ENCODE measurements at regions not wholly inside any gene's neighbourhood (a gene's known extent, or its start where the extent isn't known, plus 50 kb on each side); places are given as distances from the start of the nearest gene placed in this dataset.
"Not testable (repeated sequence)": the region's sequence is repeated elsewhere in the genome, so short reads cannot be mapped to it uniquely, and the experiment has no call there.

DNA sequence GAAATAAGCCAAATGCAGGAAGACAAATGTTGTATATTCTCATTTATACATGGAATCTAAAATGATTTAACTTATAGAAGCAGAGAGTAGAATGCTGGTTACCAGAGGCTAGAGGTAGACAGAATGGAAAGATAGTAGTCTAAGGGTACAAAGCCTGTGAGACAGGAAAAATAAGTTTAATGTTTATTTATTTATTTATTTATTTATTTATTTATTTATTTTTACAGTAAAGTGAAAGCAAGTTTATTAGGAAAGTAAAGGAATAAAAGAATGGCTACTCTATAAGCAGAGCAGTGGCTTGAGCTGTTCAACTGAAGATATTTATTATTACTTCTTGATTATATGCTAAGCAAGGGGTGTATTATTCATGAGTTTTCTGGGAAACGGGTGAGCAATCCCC, 203.2 kb downstream of the LAS1L start:
- in situ Hi-C loops (cut with HindIII; ENCODE audit: low sequenced_read_pairs) = no loop called here
- DNase-seq (ENCODE audit: low spot score) = no peak

GRCh38 chrX:65300104-65300809, 234.3 kb downstream of the LAS1L start:
- in situ Hi-C loops (cut with HindIII; ENCODE audit: low sequenced_read_pairs) = no loop called here
- DNase-seq (ENCODE audit: low spot score) = no peak

DNA sequence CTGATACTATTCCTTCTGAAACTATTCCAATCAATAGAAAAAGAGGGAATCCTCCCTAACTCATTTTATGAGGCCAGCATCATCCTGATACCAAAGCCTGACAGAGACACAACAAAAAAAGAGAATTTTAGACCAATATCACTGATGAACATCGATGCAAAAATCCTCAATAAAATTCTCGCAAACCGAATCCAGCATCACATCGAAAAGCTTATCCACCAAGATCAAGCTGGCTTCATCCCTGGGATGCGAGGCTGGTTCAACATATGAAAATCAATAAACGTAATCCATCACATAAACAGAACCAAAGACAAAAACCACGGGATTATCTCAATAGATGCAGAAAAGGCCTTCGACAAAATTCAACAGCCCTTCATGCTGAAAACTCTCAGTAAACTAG, 251.7 kb downstream of the LAS1L start:
- DNase-seq (ENCODE audit: low spot score); in situ Hi-C loops (cut with HindIII; ENCODE audit: low sequenced_read_pairs): not testable (repeated sequence)

DNA sequence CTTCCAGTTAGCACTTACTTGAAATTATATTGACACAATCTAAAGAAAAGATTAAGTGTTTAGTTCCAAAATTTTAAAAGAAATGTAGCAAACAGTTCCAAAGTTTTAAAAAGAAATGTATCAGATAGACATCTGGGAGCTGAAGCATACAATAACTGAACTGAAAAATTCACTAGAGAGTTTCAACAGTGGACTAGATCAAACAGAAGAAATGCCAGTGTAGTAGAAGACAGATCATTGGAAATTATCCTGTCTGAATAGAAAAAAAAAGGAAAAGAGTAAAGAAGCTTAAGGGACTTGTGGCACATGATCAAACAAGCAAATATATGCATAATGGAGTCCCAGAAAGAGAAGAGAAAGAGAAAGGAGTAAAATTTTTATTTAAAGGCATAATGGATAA, 261.4 kb downstream of the LAS1L start:
- in situ Hi-C loops (cut with HindIII; ENCODE audit: low sequenced_read_pairs) = no loop called here
- DNase-seq (ENCODE audit: low spot score) = no peak

DNA sequence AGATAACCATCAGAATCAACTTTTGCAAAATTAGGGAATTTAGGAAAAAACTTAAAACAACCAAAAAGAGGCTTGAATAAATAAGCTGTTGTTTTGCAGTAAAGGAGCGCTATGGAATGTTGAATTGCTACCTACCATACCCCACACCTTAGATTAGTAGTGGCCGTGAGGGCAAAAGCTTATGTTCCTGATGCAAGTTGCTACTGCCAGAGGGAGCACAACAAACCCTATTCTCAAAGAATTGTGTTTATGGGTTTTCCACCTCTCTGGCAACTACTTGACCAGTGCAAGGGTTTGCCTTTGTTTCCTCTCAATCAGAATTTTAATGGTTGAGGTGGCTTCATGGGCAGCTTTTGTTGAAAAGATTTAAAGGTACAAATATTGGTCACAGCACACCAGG, 268.1 kb downstream of the LAS1L start:
- in situ Hi-C loops (cut with HindIII; ENCODE audit: low sequenced_read_pairs) = no loop called here
- DNase-seq (ENCODE audit: low spot score) = no peak

- DNase-seq (ENCODE audit: low spot score) = no peak
- in situ Hi-C loops (cut with HindIII; ENCODE audit: low sequenced_read_pairs) = no loop called here
These were observed 277.6 kb upstream of the ZC4H2 start for GRCh38 chrX:65253817-65254216.

DNA sequence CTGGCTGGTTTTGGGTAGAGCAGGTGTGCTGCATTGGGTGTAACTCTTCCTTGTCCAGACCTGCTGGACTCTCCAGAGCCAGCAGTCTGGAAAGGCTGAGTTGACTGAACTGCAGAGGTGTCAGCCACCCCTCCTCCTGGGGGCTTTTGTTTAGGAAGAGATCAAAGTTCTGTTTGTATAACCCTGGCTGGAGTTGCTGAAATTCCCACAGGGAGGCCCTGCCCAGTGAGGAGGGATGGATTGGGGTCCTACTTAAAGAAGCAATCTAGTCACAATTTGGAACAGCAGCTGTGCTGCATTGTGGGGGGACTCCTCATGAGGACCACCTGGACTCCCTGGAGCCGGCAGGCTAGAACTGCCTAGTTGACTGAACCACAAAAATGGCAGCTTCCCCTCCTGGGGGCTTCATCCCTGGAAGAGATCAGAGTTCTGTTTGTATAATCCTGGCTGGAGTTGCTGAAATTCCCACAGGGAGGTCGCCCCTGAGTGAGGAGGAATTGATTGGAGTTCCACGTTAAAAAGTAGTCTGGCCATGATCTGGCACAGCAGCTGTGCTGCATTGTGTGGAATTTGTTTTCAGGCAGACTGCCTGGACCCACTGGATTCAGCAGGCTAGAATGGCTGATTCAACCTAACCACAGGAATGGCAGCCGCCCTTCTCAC, 264.9 kb upstream of the ZC4H2 start:
- in situ Hi-C loops (cut with HindIII; ENCODE audit: low sequenced_read_pairs) = no loop called here
- no peak for DNase-seq (ENCODE audit: low spot score)

DNA sequence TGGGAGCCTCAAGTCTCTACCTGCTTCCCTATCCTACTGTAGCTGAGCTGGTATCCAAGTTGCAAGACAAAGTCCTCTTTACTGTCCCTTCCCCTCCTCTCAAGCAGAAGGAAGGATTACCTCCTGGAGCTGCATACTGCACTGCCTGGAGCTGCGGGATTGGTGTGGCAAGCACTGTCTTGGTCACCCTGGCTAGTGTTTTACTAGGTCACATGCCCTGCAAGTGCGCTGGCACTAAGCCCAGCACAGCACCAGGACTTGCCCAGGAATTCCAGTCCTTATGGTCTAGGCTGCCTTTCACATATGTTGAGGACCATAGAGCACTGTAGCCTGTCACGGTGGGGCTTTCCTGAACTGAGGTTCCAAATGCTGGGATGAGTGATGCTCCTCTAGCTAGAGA, 227.3 kb upstream of the ZC4H2 start:
- DNase-seq (ENCODE audit: low spot score) = peak; percentile 1
- in situ Hi-C loops (cut with HindIII; ENCODE audit: low sequenced_read_pairs) = no loop called here

DNA sequence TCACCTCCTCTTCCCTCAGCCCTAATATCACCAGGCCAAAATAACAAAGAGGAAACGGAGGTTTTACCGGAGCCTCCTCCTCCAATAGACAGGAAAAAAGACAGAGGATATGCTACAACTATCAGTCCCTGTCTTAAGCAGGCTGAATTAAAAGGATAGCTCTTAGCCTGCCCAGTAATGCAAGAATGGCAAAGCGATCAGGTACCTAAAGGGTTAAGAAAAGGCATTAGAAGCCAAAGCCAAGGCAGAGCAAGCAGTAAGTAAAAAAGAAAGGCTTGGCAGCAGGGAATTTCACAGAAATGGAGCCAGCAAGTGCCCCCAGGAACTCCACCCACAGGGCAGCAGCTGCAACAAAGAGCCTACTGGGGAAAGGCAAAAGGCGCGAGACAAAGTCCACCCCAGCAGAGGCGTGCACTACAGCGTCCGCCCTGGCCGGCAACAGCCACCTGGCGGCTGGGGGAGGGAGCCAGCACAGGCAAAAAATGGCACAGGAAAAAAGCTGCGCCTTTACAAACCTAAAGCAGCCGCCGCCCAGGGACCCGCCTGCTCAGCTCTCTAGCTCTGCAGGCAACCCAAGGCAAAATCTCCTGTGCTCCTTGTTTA, 220.6 kb upstream of the ZC4H2 start:
- peak; percentile 32 for DNase-seq (ENCODE audit: low spot score)
- in situ Hi-C loops (cut with HindIII; ENCODE audit: low sequenced_read_pairs) = no loop called here

- DNase-seq (ENCODE audit: low spot score) = no peak
These were observed 219.4 kb upstream of the ZC4H2 start for GRCh38 chrX:65195621-65196020.

GRCh38 chrX:65194547-65194946, 218.3 kb upstream of the ZC4H2 start:
- in situ Hi-C loops (cut with HindIII; ENCODE audit: low sequenced_read_pairs) = no loop called here
- DNase-seq (ENCODE audit: low spot score) = no peak

More at GRCh38 chrX:65195621-65196020, 219.4 kb upstream of the ZC4H2 start:
- in situ Hi-C loops (cut with HindIII; ENCODE audit: low sequenced_read_pairs) = no loop called here

- DNase-seq (ENCODE audit: low spot score); in situ Hi-C loops (cut with HindIII; ENCODE audit: low sequenced_read_pairs): not testable (repeated sequence)
These were observed 187.1 kb upstream of the ZC4H2 start for GRCh38 chrX:65163325-65163724.

DNA sequence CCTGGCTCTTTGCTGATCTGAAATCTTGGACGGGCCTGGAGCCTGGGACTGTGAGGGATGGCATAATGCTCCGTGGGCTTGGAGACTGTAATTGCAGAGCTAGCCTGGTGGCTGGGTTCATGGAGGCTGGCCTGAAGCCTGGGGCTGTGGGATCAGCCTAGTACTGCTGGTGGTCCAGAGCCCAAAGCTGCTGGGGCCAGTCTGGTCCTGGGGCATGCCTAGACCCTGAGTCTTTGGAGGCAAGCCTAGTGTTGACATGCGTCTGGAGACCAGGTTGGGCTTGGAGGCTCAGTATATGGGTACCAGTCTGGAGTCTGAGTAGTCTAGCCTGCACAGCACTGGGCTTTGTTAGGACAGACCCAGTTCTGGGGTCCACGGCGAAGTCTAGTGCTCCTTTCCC, 172.0 kb upstream of the ZC4H2 start:
- no peak for DNase-seq (ENCODE audit: low spot score)
- in situ Hi-C loops (cut with HindIII; ENCODE audit: low sequenced_read_pairs) = no loop called here

DNA sequence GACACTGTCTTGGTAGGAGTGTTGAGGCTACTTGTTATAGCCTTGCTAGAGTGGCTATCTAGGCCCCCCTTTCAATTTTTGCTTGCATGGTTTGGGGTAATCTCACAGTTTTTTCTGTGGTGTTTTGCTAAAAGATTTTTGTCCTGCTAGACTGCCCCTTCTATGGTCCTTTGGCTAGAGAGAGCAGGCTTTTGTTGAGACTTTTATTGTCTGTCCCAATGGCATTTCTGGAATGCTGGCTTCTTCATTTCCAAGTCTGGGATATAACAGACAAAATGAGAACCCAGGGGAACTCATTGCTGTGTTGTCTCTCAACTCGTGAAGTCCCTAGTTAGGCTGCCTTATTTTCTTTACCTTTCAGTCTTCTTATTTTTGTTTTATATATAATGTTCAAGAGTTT, 160.2 kb upstream of the ZC4H2 start:
- in situ Hi-C loops (cut with HindIII; ENCODE audit: low sequenced_read_pairs) = no loop called here
- no peak for DNase-seq (ENCODE audit: low spot score)

GRCh38 chrX:65127842-65128241, 151.6 kb upstream of the ZC4H2 start:
- in situ Hi-C loops (cut with HindIII; ENCODE audit: low sequenced_read_pairs) = no loop called here
- DNase-seq (ENCODE audit: low spot score) = no peak

- DNase-seq (ENCODE audit: low spot score) = no peak
- in situ Hi-C loops (cut with HindIII; ENCODE audit: low sequenced_read_pairs) = no loop called here
These were observed 122.6 kb upstream of the ZC4H2 start for GRCh38 chrX:65098851-65099250.

- in situ Hi-C loops (cut with HindIII; ENCODE audit: low sequenced_read_pairs) = no loop called here
- no peak for DNase-seq (ENCODE audit: low spot score)
These were observed 117.4 kb upstream of the ZC4H2 start for GRCh38 chrX:65093658-65094057.

DNA sequence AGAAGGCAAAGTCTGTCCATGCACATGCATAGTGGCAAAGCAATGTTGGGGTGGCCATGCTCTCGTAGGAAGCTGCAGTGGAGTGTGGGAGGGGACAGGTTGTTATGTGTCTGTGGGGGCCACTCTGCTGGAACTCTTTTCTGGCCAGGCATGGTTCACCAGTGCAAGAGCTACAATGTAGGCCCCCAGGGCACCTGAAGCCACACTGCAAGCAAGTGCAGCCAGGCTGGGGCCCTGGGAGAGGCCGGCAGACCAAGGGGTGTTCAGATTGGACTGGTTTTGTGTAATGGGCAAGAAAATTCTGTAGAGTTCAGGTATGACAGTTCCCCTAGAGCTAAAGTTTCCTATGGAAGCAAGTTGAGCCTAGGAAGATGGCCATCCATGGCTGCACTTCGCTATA, 97.0 kb upstream of the ZC4H2 start:
- in situ Hi-C loops (cut with HindIII; ENCODE audit: low sequenced_read_pairs) = no loop called here
- DNase-seq (ENCODE audit: low spot score) = no peak

DNA sequence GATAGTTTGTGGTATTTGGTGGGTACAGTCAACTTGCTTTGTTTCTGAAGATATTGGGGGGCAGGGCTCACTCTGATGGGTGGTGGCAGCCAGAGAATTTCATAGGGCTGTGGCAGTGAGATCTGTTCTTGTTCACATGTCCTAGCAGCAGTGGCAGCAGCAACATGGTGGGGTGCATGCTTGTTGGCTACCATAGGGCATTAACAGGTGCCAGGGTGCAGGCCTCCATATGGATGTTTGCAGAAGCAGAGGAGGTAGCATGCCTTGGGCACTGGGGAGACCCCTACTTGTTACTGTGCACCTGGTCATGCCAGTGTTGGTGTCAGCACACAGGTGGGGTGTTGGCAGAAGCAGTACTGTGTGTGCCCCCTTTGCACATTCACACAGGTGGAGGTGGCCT, 96.3 kb upstream of the ZC4H2 start:
- in situ Hi-C loops (cut with HindIII; ENCODE audit: low sequenced_read_pairs) = no loop called here

GRCh38 chrX:65058626-65059025, 82.4 kb upstream of the ZC4H2 start:
- DNase-seq (ENCODE audit: low spot score); in situ Hi-C loops (cut with HindIII; ENCODE audit: low sequenced_read_pairs): not testable (repeated sequence)

More for the DNA sequence above, 96.3 kb upstream of the ZC4H2 start:
- no peak for DNase-seq (ENCODE audit: low spot score)

GRCh38 chrX:65045001-65045400, 68.8 kb upstream of the ZC4H2 start:
- in situ Hi-C loops (cut with HindIII; ENCODE audit: low sequenced_read_pairs) = no loop called here

More at GRCh38 chrX:65045001-65045400, 68.8 kb upstream of the ZC4H2 start:
- DNase-seq (ENCODE audit: low spot score) = no peak

Measured in G401 (cell line).